ENCODE measurements at regions not wholly inside any gene's neighbourhood (a gene's known extent, or its start where the extent isn't known, plus 50 kb on each side); places are given as distances from the start of the nearest gene placed in this dataset.

DNA sequence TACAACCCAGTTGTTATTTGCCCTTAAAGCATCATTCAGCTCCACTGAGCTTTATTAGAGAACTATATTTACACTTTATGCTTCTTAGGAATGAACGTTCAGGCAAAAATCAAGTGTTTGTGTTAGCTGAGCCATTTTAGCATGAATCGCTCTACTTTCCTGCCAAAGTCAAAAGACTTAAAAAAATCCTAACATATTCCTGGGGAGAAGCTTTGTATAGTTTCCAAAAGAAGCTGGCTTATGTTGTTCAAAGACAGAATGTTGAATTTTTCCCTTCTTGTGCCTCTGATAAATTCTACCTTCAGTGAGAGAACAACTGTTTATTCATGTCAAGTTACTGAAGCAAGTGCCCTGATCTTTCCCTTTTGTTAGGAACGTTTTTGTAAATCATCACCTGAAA, 771.5 kb upstream of the HS3ST1 start:
- TF ChIP-seq EP300 (IDR thresholded peaks at IDR 0.05; ENCODE audit: low read depth) (no peak), POLR2A (IDR thresholded peaks at IDR 0.05) (no peak)
- TF ChIP-seq, protein P1, sequence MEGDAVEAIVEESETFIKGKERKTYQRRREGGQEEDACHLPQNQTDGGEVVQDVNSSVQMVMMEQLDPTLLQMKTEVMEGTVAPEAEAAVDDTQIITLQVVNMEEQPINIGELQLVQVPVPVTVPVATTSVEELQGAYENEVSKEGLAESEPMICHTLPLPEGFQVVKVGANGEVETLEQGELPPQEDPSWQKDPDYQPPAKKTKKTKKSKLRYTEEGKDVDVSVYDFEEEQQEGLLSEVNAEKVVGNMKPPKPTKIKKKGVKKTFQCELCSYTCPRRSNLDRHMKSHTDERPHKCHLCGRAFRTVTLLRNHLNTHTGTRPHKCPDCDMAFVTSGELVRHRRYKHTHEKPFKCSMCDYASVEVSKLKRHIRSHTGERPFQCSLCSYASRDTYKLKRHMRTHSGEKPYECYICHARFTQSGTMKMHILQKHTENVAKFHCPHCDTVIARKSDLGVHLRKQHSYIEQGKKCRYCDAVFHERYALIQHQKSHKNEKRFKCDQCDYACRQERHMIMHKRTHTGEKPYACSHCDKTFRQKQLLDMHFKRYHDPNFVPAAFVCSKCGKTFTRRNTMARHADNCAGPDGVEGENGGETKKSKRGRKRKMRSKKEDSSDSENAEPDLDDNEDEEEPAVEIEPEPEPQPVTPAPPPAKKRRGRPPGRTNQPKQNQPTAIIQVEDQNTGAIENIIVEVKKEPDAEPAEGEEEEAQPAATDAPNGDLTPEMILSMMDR (IDR thresholded peaks at IDR 0.05), result no peak

All from transverse colon (tissue), 3 donors.